MCF 10A (cell line): ENCODE measurements at regions not wholly inside any gene's neighbourhood (a gene's known extent, or its start where the extent isn't known, plus 50 kb on each side); places are given as distances from the start of the nearest gene placed in this dataset.
A peak's percentile ranks its signal among the peaks of the same experiment; 100 is the strongest.

Source experiments
- BruUV-seq: library from RNA; stranded (reverse); fragments of 400-500 nt; replicated peaks from 2 replicates; lab custom pipeline; 2021; lab: Mats Ljungman, UMichigan
- CTCF ChIA-PET: fragments of 300-600 bp; sonication (Branson Sonifier 250); formaldehyde crosslinking; extraction: SDS; loops from one replicate; lab custom pipeline; 2021; ENCODE audit warnings: antibody characterized with exemption, inconsistent platforms; lab: Yijun Ruan, JAX
- POLR2A ChIA-PET: fragments of 300-600, 350-650 bp; sonication (Branson Sonifier 250); formaldehyde crosslinking; extraction: SDS; loops from one replicate; lab custom pipeline; 2020; ENCODE audit warnings: antibody characterized with exemption, inconsistent platforms; lab: Yijun Ruan, JAX
- DNase-seq: peaks from one replicate; pipeline ENCODE4 v3.0.0-alpha.2; 2018; ENCODE audit not compliant: unreplicated experiment
- H3K27ac Mint-ChIP-seq: one replicate; pipeline ENCODE4 v1.8.0; 2022; ENCODE audit warnings: mild to moderate bottlenecking, low read depth, mixed read lengths; ENCODE audit not compliant: unreplicated experiment
- H3K27me3 Mint-ChIP-seq: one replicate; pipeline ENCODE4 v1.8.0; 2022; ENCODE audit warnings: mixed read lengths; ENCODE audit not compliant: insufficient read depth, unreplicated experiment
- H3K36me3 Mint-ChIP-seq: one replicate; pipeline ENCODE4 v1.8.0; 2022; ENCODE audit warnings: mild to moderate bottlenecking, moderate library complexity, mixed read lengths; ENCODE audit not compliant: insufficient read depth, unreplicated experiment
- H3K4me1 Mint-ChIP-seq: one replicate; pipeline ENCODE4 v1.8.0; 2022; ENCODE audit warnings: mixed read lengths; ENCODE audit not compliant: insufficient read depth, unreplicated experiment
- H3K4me3 Mint-ChIP-seq: one replicate; pipeline ENCODE4 v1.8.0; 2022; ENCODE audit warnings: mild to moderate bottlenecking, moderate library complexity, mixed read lengths; ENCODE audit not compliant: unreplicated experiment
- H3K9me3 Mint-ChIP-seq: one replicate; pipeline ENCODE4 v1.8.0; 2022; ENCODE audit warnings: mixed read lengths; ENCODE audit not compliant: unreplicated experiment
- intact Hi-C: fragments of 100-400 bp; cut with micrococcal nuclease; formaldehyde crosslinking; loops from 2 replicates; pipeline ENCODE4 v1.14.1; 2022
- TF ChIP-seq, protein P1 (sequence below): fragments of 200-600 bp; IDR thresholded peaks from one replicate; pipeline ENCODE4 v1.8.0; 2022; ENCODE audit warnings: antibody characterized with exemption, mild to moderate bottlenecking; ENCODE audit not compliant: unreplicated experiment

GRCh38 chr7:80312139-80312661 is 177.6 kb downstream of the GNAI1 start:
- intact Hi-C loops: loop anchor here (1.0 to 5.0 kb wide), 2 partner anchors 34 to 80 kb away; no protein-coding TSS in a partner anchor
- DNase-seq: peak; percentile 84
- Mint-ChIP-seq H3K27me3 (no peaks in the 10 kb centered on the region), H3K36me3 (peaks cover 5% of the 10 kb centered on the region), H3K9me3 (no peaks in the 10 kb centered on the region), H3K27ac (peak overlapping the region; percentile 94), H3K4me3 (no peak overlapping the region), H3K4me1 (peaks cover 11% of the 10 kb centered on the region)
- BruUV-seq: no TSS peak
- POLR2A ChIA-PET: interaction anchor here (0.7 to 1.5 kb wide), 6 partner anchors 9 to 185 kb away, joined by 3 to 7 read pairs (median 4); no protein-coding TSS in a partner anchor
- TF ChIP-seq, protein P1, sequence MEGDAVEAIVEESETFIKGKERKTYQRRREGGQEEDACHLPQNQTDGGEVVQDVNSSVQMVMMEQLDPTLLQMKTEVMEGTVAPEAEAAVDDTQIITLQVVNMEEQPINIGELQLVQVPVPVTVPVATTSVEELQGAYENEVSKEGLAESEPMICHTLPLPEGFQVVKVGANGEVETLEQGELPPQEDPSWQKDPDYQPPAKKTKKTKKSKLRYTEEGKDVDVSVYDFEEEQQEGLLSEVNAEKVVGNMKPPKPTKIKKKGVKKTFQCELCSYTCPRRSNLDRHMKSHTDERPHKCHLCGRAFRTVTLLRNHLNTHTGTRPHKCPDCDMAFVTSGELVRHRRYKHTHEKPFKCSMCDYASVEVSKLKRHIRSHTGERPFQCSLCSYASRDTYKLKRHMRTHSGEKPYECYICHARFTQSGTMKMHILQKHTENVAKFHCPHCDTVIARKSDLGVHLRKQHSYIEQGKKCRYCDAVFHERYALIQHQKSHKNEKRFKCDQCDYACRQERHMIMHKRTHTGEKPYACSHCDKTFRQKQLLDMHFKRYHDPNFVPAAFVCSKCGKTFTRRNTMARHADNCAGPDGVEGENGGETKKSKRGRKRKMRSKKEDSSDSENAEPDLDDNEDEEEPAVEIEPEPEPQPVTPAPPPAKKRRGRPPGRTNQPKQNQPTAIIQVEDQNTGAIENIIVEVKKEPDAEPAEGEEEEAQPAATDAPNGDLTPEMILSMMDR: no peak
- CTCF ChIA-PET: interaction anchor here (0.8 to 1.4 kb wide), 3 partner anchors 9 to 87 kb away, joined by 3 to 4 read pairs (median 3); no protein-coding TSS in a partner anchor

- TF ChIP-seq, protein P1: no peak
- no TSS peak for BruUV-seq
- ChIA-PET CTCF (interaction anchor here (1.4 kb wide), 1 partner anchor 9 kb away, joined by 4 read pairs; no protein-coding TSS in a partner anchor), POLR2A (interaction anchor here (0.9 to 1.2 kb wide), 2 partner anchors 29 to 35 kb away, joined by 3 to 4 read pairs; no protein-coding TSS in a partner anchor)
- peak overlapping the region; percentile 94 for H3K27ac Mint-ChIP-seq
- H3K4me3 Mint-ChIP-seq: no peak overlapping the region
- intact Hi-C loops: loop anchor here (5.0 kb wide), 1 partner anchor 81 kb away; no protein-coding TSS in a partner anchor
- H3K4me1 Mint-ChIP-seq: peaks cover 16% of the 10 kb centered on the region
- DNase-seq: no peak
- no peaks in the 10 kb centered on the region for H3K9me3 Mint-ChIP-seq
- H3K36me3 Mint-ChIP-seq: peaks cover 5% of the 10 kb centered on the region
- H3K27me3 Mint-ChIP-seq: no peaks in the 10 kb centered on the region
These were observed 176.7 kb downstream of the GNAI1 start for GRCh38 chr7:80311313-80311712.

DNA sequence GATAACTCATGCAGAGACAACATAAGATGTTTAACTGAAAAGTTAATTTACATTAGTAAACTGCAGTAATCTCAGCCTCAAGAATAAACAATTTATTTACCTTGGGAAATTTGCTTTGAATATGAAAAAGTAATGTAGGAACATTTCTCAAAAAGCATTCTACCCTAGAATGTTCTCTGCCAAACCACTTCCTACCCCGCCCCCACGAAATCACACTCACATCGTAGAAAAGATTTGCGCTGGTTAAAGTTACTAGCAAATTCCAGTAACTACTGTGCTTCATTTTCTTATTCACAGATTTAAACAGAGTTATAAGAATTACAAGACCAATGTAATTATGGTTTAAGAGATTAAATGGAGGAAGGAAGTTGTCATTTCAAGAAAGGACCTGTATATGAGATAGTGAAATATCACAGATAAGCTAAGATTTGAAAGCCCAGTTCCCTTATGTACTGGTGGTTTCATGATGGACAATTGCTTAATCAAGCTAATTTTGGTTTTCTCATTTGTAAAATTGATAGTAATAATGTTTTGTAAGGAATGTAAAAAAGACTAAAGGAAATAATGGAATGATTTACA is 175.4 kb downstream of the GNAI1 start:
- Mint-ChIP-seq H3K36me3 (no peaks in the 10 kb centered on the region), H3K4me1 (peaks cover 16% of the 10 kb centered on the region), H3K4me3 (no peak overlapping the region), H3K27ac (peak overlapping the region; percentile 94), H3K27me3 (no peaks in the 10 kb centered on the region), H3K9me3 (no peaks in the 10 kb centered on the region)
- ChIA-PET CTCF (interaction anchor here (1.2 kb wide), 1 partner anchor 10 kb away, joined by 3 read pairs; no protein-coding TSS in a partner anchor), POLR2A (interaction anchor here (1.2 kb wide), 1 partner anchor 28 kb away, joined by 3 read pairs; no protein-coding TSS in a partner anchor)
- intact Hi-C loops: loop anchor here (5.0 kb wide), 1 partner anchor 82 kb away; no protein-coding TSS in a partner anchor
- DNase-seq: no peak
- TF ChIP-seq, protein P1: no peak
- BruUV-seq: no TSS peak

DNA sequence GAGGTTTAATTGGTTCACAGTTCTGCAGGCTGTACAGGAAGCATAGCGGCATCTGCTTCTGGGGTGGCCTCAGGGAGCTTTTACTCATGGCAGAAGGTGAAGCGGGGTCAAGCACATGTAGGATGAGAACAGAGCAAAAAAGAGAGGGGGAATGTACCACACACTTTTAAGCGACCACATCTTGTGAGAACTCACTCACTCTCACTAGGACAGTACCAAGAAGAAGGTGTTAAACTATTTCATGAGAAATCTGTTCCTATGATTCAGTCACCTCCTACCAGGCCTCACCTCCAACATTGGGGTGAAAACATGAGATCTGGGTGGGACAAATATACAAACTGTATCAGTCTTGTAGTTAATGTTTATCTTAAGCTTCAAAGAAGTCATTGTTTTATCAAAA is 174.7 kb downstream of the GNAI1 start:
- peaks cover 16% of the 10 kb centered on the region for H3K4me1 Mint-ChIP-seq

More for the DNA sequence above, 174.7 kb downstream of the GNAI1 start:
- ChIA-PET POLR2A (interaction anchor here (0.6 kb wide), 1 partner anchor 221 kb away, joined by 3 read pairs; no protein-coding TSS in a partner anchor), CTCF (no interaction called here)
- H3K27ac Mint-ChIP-seq: no peak overlapping the region
- H3K27me3 Mint-ChIP-seq: no peaks in the 10 kb centered on the region
- H3K9me3 Mint-ChIP-seq: no peaks in the 10 kb centered on the region
- intact Hi-C loops: no loop called here
- BruUV-seq: no TSS peak
- DNase-seq: no peak
- TF ChIP-seq, protein P1: no peak
- H3K36me3 Mint-ChIP-seq: no peaks in the 10 kb centered on the region
- H3K4me3 Mint-ChIP-seq: no peak overlapping the region
